ENCODE measurements at regions not wholly inside any gene's neighbourhood (a gene's known extent, or its start where the extent isn't known, plus 50 kb on each side); places are given as distances from the start of the nearest gene placed in this dataset.
A peak's percentile ranks its signal among the peaks of the same experiment; 100 is the strongest.
"Not testable (repeated sequence)": the region's sequence is repeated elsewhere in the genome, so short reads cannot be mapped to it uniquely, and the experiment has no call there.

DNA sequence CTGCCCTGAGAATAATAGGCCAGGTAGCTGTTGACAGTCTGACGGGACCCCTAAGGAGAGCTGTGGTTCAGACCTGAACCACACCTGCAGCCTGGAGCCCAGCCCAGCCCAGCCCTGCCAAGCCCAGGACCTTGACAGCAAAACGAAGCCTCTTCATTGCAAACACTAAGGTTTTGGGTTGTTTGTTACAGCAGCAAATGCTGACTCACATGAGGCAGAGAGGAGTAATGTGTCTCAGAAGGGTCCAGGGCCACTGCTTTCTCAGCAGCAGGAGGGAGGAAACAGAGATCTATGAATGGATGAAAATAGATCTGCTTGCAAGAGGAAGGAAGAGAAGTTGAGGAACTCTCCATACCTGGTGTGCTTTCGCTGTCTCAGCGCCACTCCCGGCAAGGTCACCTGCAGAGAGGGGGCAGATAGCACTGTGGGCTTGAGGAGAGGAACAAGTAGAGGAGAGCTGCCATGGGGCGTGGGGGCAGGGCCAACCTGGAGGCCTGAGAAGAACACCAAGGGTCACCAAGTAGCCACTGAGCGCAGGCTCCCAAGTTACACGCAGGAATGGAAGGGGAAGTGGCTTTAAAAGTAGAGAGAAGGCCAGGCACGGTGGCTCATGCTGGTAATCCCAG, 127.2 kb downstream of the ZNF281 start:
- DNase-seq (ENCODE audit: low read depth): no peak

DNA sequence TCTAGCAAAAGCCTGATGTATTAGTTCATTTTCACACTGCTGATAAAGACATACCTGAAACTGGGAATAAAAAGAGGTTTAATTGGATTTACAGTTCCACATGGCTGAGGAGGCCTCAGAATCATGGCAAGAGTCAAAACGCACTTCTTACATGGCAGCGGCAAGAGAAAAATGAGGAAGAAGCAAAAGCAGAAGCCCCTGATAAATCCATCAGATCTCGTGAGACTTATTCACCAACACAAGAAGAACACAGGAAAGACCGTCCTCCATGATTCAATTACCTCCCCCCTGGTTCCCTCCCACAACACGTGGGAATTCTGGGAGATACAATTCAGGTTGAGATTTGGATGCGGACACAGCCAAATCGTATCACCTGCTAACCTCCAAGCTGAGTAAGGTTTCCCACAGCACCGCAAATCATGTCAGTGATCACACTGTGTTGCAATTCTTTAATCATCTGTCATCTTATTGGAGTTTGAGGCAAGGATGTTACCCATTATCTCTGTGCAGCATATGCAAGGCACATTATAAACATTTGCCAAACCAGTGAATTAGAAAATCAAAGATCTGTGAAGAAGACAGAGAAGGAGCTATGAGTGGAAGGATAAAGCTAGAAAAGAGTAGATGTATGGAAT, 128.5 kb downstream of the ZNF281 start:
- DNase-seq (ENCODE audit: low read depth): no peak

DNA sequence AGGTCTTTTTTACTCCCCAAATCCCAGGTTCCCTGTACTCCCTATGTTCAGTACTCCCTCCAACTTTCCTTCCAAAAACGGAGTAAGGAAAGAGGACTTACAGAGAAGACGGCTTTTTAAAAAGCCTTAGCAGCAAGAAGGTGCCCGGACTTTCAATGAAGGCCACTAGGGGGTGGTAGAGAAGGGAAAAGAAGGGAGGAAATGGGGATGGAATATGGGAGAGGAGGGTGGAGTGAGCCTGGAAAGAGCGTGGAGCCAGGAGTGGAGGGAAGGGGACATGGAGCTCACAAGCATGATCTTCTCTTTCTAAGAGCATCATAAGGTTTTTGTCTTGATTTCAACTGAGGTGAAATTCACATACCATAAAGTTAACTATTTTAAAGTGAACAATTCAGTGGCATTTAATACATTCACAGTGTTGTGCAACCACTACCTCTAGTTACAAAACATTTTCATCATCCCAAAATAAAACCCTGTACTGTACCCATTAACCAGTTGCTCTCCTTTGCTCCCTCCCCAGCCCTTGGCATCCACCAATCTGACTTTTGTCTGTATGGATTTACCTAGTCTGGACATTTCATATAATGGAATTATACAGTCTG, 129.9 kb downstream of the ZNF281 start:
- DNase-seq (ENCODE audit: low read depth): peak; percentile 46

DNA sequence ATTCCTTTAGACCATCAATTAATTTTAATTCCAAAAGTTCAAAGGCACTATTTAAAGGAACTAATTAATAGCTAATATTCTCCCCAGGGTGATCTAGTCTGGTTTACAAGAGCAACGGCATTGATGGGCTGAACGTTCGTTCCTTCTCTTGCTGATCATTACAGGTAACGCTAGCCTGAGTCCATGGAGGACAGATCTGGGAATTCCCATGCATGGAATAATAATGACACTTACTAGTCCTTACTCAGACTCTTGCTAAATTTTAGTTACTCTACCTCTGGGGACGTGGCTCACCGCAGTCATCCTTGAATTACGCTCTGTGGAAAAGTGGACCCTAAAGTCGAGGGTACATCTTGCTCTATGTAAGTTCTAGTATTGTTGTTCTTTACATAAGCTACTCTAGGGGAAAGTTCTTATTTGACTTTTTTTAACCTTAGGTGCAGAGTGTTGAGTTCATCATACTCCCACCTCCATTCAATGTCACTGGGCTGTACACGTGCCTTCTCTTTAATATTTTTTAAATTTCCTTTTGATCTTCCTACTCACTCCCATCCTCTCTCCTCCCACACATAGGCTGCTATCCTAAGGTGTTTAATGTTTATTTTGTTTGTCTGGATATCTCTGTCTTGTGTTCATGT, 133.9 kb downstream of the ZNF281 start:
- no peak for DNase-seq (ENCODE audit: low read depth)

DNA sequence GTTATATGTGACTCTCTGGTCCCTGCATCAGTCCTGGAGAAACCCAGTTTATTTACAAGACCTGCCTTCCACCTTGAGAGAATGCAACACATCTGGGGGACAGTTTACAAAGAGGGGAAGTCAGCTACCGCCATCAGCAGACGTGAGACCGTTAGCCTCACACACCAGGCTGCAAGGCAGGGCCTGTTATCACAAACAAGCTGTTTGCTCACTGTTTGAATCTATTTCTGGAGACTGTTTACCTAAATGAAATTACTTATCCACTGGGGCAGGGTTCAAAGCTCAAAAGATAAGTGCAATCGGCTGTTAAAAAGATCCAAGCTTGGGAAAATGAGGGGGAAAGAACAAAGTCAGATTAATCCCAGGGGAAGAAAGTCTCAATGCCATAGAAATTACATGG, 134.4 kb downstream of the ZNF281 start:
- DNase-seq (ENCODE audit: low read depth): no peak

DNA sequence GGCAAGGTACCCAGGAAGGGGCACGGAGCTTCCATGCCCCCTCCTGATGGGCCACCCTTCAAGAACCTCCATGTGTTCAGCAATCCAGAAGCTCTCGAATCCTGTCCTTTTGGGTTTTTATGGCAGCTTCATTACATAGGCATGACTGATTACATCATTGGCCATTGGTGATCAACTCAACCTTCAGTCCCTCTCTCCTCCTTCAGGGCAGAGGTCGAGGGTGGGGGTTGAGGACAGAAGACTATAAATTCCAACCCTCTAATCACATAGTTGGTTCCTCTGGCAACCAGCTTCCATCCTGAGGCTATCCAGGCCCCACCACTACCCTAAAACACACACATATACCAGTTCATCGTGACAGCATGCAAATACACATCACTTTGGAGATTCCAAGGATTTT, 135.7 kb downstream of the ZNF281 start:
- no peak for DNase-seq (ENCODE audit: low read depth)

DNA sequence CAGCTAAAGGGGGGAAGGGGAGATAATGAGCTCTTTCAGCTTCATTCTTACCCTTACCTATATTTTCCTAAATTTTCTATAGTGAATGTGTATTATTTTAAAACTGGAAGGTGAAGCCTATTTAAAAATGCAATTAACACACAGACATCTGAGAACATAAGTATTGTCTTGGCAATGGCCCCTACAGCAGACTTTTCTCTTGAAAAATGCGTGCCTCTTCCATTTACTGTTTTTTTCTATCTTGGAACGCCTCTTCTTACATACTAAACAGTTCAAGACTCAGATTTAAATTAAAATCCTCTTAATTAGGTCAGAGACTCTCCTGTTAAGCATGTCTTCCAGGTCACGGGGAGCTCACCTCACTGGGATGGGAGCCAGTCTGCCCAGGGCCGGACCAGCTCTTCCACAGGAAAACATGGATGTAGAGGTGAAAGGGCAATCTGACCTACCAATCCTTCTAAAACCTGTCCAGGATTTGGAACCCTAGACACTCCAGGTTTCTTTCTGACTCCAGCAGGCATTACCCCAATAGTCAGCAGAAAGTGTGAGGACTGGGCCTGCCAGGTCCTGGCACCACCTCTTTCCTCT, 137.3 kb downstream of the ZNF281 start:
- DNase-seq (ENCODE audit: low read depth): no peak

DNA sequence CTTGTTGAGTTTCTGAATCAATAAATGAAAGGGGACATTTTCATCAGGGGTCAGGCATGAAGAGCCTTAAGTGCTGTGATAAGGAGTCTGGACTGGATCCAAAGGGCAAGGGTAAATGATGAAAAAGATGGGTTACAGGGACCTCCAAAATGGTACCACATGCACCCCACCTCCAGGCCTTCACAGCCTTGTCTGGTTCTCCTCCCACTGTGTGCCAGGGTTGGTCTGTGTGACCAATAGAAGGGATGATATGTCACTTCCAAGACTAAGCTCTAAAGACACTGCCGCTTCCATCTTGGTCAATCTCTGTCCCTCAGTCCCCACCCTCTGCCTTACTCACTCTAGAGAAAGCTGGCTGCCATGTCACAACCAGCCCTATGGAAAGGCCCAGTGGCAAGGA, 140.6 kb downstream of the ZNF281 start:
- DNase-seq (ENCODE audit: low read depth): no peak

DNA sequence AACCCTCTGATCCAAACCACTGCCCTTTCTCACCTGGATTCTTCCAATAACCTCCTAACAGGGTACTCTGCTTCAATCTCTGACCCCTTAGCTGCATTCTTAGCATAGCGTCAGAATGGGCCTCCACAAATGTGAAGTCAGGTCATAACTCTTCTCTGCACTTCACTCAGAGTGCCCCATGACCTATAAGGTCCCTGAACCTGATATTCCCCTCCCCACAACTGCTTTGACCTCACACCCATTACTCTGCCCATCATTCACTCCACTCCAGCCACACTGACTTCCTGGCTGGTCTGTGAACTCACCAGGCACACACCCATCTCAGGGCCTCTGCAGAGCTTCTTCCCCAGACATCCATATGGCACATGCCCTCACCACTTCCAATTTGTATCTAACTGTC, 141.9 kb downstream of the ZNF281 start:
- no peak for DNase-seq (ENCODE audit: low read depth)

DNA sequence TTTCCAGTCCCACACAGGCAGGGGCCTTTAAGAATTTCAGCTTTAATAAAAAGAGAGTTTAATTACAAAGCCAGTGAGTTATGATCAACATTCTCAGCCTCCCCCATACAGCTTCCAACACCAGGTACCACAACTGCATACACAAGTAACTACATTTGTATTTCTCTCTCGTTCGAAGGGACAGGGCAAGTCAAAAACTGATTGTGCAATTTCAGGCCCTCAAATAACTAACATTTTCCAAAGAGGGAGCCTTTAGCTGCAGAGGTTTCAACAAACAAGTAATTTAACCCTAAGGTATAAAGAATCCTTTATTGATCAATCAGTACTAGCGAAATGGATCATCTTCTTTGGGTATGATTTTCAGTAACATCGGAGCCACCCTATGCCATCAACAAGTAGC, 142.4 kb downstream of the ZNF281 start:
- DNase-seq (ENCODE audit: low read depth): no peak

DNA sequence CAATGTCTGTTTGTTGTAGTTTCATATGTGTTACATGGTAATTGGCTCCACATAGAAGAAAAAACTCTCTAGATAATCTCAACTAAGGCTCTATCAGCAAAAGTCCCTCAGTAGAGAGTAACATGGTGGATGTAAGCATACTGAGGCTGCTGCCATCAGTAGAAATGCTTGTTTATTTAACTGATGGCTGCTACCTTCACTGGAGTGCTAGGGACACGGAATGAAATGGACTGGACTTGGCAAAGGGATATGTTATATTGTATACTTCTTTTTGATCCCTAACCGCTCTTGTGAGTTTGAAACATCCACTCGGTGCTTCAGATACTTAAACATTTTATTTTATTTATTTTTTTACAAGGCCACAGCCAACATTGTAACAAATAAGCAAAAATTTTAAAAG, 143.0 kb downstream of the ZNF281 start:
- DNase-seq (ENCODE audit: low read depth): no peak

DNA sequence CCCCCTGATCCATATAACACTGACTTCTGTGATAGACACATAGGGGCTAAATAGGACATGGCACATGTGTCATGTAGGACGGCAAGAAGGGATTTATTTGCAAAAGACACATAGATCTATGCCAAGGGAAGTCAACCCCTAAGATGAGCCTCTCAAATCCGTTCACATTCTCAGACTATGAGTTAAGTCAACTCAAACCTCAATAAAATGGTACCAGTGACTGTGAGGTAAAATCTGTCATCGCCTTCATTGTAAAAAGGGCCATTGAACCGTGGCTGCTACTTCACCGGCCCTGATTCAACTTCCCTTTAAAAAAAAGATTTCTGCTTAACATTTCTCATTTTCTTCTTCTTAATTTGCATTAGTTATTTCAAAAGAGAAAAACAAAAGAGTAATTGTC, 144.0 kb downstream of the ZNF281 start:
- DNase-seq (ENCODE audit: low read depth): no peak

DNA sequence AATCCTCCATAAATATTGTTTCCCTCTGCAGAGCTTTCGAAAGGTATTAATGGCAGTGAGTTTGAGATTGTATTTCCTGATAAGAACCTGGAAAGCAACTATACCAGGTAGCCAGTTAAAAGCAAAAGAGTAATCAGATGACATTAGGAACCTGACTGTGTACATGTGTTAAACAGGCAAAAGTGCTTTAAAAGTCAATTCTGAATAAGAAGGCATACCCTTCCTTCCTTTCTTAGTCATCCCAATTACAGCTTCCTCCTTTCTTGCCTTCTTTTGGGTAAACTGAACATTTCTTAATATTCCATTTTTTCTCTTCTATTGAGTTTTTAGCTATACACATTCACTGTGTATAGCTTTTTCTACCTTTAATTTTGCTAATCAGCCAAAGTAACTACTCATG, 144.7 kb downstream of the ZNF281 start:
- no peak for DNase-seq (ENCODE audit: low read depth)

DNA sequence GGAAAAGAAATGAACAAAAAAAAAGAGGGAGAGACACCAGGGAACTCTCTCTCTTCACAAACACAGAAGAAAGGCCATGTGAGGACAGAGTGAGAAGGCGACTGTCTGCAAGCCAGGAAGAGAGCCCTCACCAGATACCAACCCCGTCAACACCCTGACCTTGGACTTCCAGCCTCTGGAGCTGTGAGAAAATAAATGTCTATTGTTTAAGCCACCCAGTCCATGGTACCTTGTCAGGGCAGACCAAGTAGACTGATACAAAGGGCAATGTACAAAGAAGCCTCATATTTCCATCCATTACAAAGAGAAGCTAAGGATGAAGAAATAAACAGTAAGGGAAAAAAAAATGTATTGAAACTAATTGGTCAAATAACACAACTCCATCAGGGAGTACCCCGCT, 146.6 kb downstream of the ZNF281 start:
- DNase-seq (ENCODE audit: low read depth): no peak

DNA sequence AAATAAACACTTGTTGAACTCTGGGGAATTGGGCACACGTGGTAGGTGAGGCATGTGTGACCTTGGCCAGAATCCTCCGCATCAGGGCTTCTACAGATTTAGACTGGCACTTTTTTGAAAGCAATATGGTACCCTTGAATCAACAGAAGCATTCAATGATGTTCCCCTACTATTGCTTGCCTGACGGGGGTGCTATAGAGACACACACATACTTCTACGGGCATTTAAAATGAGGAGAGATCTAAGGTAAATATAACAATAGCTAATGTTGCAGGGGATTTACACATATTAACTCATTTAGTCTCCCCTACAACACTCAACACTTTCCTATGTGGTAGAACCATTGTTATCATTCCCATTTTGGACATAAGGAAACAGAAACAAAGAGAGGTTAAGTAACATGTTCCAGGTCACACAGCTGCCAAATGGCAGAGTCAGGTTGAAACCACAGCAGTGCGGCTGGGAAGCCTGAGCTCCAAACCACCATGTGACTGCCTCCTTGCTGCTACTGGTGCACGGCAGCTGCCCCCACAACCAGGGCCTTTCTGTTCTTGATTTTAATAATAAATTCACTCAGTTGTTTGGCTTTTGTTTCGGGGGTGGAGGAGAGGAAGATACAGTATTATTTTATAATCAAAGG, 147.4 kb downstream of the ZNF281 start:
- no peak for DNase-seq (ENCODE audit: low read depth)

DNA sequence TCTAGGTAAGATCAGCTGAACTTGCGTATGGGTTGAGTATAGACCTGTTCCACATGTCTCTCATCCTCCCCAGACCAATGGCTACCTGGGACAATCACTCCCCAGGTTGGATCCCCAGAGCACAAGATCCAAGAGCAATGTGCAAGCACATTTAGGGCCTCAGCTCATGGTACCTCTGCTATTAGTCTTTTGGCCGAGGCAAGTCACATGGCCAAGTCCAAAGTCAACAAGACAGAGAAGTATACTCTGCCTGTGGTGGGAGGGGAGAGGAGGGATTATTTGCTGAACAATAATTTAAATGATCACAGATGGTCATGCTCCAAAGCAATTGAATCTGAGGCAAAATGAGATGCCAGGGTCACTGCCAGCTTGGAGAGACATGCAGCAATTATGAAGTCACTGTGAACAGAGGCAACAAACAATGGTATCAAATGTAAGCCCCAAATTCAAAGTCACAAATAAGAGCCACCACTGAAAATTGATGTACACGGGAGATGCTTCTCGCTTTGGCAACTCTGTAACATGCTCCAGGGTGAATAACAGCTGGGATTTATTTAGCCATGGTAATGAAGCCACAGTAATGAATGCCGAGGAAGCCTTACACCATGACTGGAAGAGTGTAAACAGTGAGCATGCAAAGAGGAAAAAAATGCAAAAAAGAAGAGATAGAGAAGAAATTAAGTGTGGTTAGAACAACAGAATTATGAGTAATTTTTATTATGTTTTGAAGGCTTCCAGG, 149.1 kb downstream of the ZNF281 start:
- no peak for DNase-seq (ENCODE audit: low read depth)

DNA sequence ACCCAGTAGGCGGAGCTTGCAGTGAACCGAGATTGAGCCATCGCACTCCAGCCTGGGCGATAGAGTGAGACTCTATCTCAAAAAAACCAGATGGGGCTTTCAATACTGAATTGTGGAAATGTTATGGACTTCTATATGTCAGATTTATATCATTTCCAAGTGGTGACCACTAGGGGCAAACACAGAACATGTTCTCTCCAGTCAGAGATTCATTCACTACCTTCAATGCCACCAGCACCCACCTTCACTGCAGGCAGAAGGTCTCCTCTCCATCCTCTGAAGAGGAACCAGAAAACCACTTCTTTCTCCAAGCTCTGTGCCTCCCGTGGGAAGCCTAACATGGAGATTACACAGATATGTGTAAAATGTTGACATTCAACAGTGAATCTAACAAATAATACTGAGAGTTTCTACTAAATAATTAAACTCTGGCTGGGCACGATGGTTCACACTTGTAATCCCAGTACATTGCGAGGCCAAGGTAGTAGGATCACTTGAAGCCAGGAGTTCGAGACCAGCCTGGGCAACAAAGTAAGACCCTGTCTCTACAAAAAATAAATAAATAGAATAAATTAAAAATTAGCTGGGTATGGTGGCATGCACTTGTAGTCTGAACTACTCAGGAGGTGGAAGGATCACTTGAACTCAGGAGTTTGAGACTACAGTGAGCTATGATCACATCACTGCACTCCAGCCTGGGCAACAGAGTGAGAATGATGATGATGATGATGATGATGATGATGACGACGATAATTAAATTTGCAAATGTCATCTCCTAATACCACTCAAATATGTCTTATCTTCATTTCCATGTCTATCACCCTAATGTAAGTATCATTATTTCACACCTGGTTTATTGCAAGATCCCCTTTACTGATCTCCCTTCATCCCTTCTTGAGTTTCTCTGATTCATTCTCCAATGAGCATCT, 151.1 kb downstream of the ZNF281 start:
- no peak for DNase-seq (ENCODE audit: low read depth)

DNA sequence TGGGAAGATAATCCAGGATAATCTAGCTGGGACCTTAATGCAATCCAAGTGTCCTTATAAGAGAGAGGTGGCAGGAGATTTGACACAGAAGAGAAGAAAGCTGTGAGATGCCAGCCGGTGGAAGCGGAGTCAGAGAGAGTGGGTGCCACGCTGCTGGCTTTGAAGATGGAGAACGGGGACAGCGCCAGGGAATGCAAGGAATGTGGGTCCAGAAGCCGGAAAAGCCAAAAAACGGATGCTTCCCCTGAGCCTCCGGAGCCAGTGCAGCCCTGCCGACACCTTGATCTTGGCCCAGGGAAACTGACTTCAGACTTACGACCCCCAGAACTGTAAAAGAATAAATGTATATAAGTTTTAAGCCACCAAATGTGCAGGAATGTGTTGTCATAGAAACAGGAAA, 152.6 kb downstream of the ZNF281 start:
- no peak for DNase-seq (ENCODE audit: low read depth)

DNA sequence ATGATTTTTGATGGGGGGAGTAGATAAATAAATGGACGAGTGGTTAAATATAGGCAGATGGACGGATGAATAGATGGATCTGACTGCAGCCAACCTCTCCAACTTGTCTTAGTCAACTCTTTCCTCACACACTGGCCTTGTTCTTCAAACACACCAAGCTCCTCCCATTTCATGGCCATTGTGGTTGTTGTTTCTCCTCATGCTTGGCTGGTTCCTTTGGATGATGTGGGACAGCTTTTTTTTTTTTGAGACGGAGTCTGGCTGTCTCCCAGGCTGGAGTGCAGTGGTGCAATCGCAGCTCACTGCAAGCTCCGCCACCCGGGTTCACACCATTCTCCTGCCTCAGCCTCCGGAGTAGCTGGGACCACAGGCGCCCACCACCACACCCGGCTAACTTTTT, 155.2 kb downstream of the ZNF281 start:
- not testable (repeated sequence) for DNase-seq (ENCODE audit: low read depth)

DNA sequence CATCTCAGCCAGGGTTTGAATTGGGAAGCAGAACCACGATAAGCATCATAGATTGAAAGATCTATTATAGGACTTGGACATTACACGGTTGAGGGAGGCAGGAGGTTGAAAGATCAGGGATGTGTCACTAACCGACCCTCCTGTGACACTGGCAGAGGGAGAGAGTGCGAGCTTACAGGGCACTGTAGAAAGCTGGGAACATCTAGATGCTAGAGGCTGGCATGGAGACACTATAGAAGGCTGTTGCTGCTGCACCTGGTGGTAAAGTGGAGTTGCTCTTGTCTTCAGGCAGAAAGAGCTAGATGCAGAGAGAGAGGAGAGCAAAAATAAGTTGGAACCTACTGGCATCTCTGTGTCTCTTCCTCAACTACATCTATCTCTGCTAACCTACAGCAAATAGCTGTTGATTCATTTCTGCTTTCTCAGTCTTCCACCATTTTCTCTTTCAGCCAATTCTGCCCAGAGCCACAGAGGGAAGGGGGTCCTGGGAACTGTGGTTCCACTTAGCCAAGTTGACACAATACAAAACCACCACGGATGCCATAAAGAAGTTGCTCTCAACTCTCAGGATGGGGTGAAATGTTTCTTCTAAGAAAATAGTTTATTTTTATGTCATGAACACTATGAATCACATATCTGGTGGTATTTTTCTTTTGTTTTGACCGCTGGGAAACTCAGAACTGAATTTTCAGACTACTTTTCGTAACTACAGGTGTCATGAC, 155.9 kb downstream of the ZNF281 start:
- DNase-seq (ENCODE audit: low read depth): no peak
